OCI-LY3 (cell line): ENCODE measurements at regions not wholly inside any gene's neighbourhood (a gene's known extent, or its start where the extent isn't known, plus 50 kb on each side); places are given as distances from the start of the nearest gene placed in this dataset.

Experiments used
- EZH2phosphoT487 ChIP-seq: fragments of 200-600 bp; shearing (Covaris generic); IDR thresholded peaks from 2 replicates; pipeline ENCODE4 v1.6.1; 2018; ENCODE audit warnings: antibody characterized with exemption, mixed run types, low read depth
- TF ChIP-seq, protein P1 (sequence below): fragments of 200-600, 300-600 bp; sonication (generic); IDR thresholded peaks from 2 replicates; pipeline ENCODE4 v1.5.1; 2014; ENCODE audit warnings: antibody characterized with exemption, low read length, low read depth

DNA sequence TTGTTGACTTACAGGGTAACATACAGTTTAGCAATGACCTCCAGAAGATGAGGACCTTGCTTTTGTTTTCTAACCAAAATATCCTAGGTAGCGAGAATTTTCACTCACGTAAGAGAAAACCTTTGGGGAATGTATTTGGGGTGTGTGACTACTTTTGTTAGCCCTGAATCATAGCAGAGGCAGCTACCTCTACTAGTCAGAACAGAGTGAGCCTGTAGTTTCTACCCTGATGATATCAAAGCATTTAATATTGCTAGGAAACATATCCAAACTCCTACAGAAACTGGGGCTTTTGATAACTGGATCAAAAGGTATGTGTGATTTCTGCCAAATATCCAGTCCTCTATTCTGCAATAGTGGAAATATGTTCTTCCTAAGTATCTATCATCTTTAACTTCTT, 462.6 kb upstream of the ZEB2 start:
- TF ChIP-seq, protein P1, sequence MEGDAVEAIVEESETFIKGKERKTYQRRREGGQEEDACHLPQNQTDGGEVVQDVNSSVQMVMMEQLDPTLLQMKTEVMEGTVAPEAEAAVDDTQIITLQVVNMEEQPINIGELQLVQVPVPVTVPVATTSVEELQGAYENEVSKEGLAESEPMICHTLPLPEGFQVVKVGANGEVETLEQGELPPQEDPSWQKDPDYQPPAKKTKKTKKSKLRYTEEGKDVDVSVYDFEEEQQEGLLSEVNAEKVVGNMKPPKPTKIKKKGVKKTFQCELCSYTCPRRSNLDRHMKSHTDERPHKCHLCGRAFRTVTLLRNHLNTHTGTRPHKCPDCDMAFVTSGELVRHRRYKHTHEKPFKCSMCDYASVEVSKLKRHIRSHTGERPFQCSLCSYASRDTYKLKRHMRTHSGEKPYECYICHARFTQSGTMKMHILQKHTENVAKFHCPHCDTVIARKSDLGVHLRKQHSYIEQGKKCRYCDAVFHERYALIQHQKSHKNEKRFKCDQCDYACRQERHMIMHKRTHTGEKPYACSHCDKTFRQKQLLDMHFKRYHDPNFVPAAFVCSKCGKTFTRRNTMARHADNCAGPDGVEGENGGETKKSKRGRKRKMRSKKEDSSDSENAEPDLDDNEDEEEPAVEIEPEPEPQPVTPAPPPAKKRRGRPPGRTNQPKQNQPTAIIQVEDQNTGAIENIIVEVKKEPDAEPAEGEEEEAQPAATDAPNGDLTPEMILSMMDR: no peak
- TF ChIP-seq EZH2phosphoT487: no peak
